ENCODE measurements at regions not wholly inside any gene's neighbourhood (a gene's known extent, or its start where the extent isn't known, plus 50 kb on each side); places are given as distances from the start of the nearest gene placed in this dataset.
"Not testable (repeated sequence)": the region's sequence is repeated elsewhere in the genome, so short reads cannot be mapped to it uniquely, and the experiment has no call there.

- DNase-seq (ENCODE audit: low read depth), result not testable (repeated sequence)
Observed at GRCh38 chr4:154907345-154908045, 126.4 kb downstream of the RBM46 start.

GRCh38 chr4:154908168-154908567 lies 127.1 kb downstream of the RBM46 start:
- no peak for DNase-seq (ENCODE audit: low read depth)

- no peak for DNase-seq (ENCODE audit: low read depth)
Observed at GRCh38 chr4:154911097-154911496, 130.0 kb downstream of the RBM46 start.

GRCh38 chr4:154911608-154912098 lies 130.6 kb downstream of the RBM46 start:
- no peak for DNase-seq (ENCODE audit: low read depth)

GRCh38 chr4:154916068-154916467 lies 135.0 kb downstream of the RBM46 start:
- DNase-seq (ENCODE audit: low read depth), result no peak

- no peak for DNase-seq (ENCODE audit: low read depth)
Observed at GRCh38 chr4:154927126-154927680, 146.1 kb downstream of the RBM46 start.

GRCh38 chr4:154928640-154929257 lies 147.7 kb downstream of the RBM46 start:
- DNase-seq (ENCODE audit: low read depth), result no peak

DNA sequence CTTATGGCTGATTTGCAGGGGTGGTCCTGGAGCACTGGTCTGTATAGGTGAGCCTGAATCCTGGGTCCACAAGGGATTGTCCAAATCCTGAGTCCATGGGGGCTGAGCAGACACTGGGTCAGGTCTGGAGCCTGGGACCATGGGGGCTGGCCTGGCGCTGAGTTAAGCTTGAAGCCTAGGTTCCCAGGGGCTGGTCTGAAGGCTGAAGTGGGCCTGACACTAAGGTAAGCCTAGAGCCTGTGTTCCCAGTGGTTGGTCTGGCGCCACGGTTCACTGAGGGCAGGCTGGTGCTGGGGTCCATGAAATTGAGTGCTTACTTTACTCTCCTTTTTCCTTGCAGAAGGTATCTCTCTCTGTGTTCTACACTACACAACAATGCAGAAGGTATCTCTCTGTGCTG lies 155.8 kb downstream of the RBM46 start:
- no peak for DNase-seq (ENCODE audit: low read depth)

GRCh38 chr4:154939851-154940250 lies 158.8 kb downstream of the RBM46 start:
- DNase-seq (ENCODE audit: low read depth), result no peak

GRCh38 chr4:154942176-154942575 lies 161.1 kb downstream of the RBM46 start:
- no peak for DNase-seq (ENCODE audit: low read depth)

DNA sequence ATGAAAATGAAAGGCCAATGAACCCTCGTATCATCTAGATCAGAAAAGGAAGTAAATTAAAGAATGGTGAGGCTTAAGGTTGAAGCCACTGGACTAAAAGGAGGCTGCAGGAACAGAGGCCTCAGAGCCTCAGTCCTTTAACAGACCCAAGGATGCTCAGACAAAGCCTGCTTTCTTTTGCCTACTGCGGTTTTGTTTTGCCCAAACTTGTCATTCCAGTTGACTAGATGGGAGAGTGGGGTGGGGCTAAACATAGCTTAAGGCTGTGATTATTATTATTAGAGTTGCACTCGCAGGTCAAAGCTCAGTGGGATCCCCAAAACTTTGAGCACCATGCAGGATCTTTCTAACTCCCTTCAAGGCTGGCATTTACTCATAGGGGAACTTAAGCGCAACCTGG lies 163.9 kb downstream of the RBM46 start:
- DNase-seq (ENCODE audit: low read depth), result no peak

- DNase-seq (ENCODE audit: low read depth), result no peak
Observed at GRCh38 chr4:154946113-154946512, 165.0 kb downstream of the RBM46 start.

DNA sequence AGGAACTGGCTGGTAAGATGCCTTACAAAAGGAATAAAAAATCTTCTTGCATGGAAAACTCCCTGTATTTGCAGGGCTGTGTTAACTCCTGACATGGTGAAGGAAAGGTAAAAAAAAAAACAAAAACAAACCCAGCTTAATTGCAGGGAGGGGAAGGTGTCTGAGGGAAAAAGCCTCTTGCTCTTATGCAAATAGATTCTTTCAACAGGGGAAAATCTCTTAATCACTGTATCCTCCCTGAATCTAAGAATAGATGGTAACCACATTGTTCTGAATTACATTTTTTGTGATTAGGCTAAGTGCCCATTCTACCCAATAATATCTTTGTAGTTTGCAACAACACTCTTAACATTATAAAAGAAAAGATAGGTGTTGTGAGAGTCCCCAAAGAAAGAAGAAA lies 172.6 kb downstream of the RBM46 start:
- no peak for DNase-seq (ENCODE audit: low read depth)

- no peak for DNase-seq (ENCODE audit: low read depth)
Observed at GRCh38 chr4:154954117-154954516, 173.0 kb downstream of the RBM46 start.

DNA sequence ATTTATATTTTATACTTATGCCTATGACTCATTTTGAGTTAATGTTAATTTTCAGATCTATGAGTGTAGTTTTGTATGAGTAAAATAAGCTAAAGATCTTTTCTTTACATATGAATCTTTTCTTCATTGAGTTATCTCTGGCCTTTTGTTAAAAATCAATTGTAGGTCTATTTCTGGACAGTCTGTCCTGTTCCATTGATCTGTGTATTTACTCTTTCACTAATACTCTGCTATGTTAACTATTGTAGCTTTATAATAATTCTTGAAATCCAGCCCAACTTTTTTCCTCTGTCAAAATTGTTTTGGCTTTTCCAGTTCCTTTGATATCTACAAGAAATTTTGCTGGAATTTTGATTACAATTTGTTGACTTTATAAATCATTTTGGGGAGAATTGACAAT lies 177.0 kb downstream of the RBM46 start:
- no peak for DNase-seq (ENCODE audit: low read depth)

- no peak for DNase-seq (ENCODE audit: low read depth)
Observed at GRCh38 chr4:154958621-154959358, 177.7 kb downstream of the RBM46 start.

DNA sequence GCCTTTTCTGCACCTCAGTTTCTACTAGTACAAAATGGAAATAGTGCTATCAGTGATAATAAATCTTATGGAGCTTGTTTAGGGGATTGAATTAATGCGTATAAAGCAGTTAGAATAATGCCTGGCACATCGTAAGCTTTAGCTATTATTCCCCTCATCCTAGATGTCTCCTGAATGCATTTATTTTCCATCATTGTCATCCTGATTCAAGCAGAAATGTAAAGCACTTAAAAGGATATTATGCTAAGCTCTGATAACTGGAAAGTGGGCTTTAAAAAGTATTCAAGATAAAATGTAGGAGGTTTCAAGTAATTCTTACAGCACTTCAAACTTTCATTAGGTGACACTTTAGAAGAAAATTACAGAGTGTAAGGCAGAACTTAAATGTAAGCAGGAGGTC lies 178.7 kb downstream of the RBM46 start:
- no peak for DNase-seq (ENCODE audit: low read depth)

DNA sequence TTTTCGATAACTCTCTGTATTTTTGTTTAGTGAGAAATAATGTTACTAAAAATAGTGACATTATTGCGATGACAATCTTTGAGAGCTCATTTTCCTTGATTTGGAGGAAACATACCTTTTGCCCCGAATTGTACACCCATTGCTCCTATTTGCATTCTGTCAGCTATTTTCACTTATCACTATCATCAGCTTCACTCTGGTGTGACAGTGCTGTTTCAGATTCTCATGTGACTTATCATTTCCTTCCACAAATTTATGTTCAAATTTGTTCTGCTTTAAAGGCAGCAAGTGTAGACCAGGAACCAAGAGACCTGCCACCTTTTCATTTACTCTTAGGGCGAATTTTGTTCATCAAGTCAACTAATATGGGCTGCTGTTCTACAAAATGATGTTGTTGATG lies 179.4 kb downstream of the RBM46 start:
- no peak for DNase-seq (ENCODE audit: low read depth)

DNA sequence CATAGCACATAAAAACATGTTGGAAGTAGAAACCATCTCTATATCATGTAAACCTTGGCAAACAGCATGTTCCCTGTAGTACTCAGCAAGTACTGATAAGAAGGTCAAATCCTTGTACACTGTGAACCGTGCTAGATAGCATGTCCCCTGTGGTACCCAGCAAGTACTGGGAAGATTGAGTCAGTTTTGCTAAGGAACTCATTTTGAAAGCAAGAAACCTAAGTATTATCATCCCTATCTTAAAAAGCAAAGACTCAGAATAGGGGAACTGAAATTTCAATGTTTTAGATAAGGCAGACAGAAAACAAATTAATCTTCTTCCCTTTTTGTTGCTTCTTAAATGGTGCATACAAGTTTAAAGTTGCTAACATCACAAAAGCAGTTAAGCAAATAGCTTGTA lies 180.2 kb downstream of the RBM46 start:
- DNase-seq (ENCODE audit: low read depth), result no peak

- DNase-seq (ENCODE audit: low read depth), result no peak
Observed at GRCh38 chr4:154973244-154974035, 192.4 kb downstream of the RBM46 start.

DNA sequence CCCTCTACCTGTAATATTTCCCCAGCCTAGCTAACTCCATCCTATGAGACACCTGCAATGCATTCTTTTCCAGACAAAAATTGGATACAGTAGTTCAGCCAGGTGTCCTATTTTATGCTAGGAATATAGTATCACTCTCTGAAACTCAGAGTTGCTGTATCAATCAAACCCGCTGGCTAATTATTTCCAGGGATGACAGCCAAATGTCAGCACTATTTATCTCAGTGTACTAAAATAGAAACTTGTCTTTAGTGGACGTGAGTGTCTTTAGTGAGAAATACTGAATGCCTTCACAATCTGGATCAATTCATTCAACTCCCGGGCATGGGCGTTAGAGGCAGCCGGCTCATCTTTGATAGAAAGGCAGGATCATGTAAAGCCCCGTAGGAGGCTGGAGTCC lies 196.2 kb downstream of the RBM46 start:
- no peak for DNase-seq (ENCODE audit: low read depth)
